Adrenal gland (tissue), 5 donors: ENCODE measurements at regions not wholly inside any gene's neighbourhood (a gene's known extent, or its start where the extent isn't known, plus 50 kb on each side); places are given as distances from the start of the nearest gene placed in this dataset.

ENCODE experiments used
- POLR2A ChIP-seq, 2 donors: fragments of 450-650 bp; IDR thresholded peaks; one replicate each; pipeline ENCODE4 v1.6.1; 2017; ENCODE audit warnings: antibody characterized with exemption in 2 of 2, mild to moderate bottlenecking in 2 of 2, moderate library complexity in 1 of 2
- TF ChIP-seq, protein P1 (sequence below), 6 experiments: fragments of 450-650 bp in 4 of 6; fragments of 200-600 bp in 2 of 6; sonication (generic) in 1 of 6; IDR thresholded peaks; 1 replicate in 5 of 6; 2 replicates in 1 of 6; pipeline versions ENCODE4 v1.5.1 to v1.8.0; 2016 to 2021; ENCODE audit warnings: antibody characterized with exemption in 6 of 6, mild to moderate bottlenecking in 2 of 6, moderate library complexity in 1 of 6
- donor health status: DM: no; HTN: no; CAD: no.

DNA sequence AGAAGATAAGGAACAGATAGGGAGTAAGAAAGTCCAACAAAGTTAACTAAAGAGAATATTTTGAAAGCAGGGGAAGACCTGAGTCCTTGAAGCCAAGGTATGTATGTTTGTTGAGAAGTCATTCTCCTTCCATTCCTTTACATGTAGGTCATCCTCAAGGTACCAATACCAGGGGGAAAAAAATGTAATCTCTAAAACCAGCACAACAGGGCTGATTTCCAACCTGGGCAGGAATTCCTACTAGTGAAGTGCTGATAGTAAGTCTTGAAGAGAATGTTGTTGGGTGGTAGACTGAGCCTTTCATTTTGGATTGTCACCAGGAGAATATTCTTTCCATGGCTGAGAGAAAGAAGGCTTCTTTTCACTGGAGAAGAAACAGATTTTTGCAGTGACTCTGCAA is 117.1 kb upstream of the ZNF462 start:
- TF ChIP-seq, protein P1, sequence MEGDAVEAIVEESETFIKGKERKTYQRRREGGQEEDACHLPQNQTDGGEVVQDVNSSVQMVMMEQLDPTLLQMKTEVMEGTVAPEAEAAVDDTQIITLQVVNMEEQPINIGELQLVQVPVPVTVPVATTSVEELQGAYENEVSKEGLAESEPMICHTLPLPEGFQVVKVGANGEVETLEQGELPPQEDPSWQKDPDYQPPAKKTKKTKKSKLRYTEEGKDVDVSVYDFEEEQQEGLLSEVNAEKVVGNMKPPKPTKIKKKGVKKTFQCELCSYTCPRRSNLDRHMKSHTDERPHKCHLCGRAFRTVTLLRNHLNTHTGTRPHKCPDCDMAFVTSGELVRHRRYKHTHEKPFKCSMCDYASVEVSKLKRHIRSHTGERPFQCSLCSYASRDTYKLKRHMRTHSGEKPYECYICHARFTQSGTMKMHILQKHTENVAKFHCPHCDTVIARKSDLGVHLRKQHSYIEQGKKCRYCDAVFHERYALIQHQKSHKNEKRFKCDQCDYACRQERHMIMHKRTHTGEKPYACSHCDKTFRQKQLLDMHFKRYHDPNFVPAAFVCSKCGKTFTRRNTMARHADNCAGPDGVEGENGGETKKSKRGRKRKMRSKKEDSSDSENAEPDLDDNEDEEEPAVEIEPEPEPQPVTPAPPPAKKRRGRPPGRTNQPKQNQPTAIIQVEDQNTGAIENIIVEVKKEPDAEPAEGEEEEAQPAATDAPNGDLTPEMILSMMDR (IDR thresholded peaks at IDR 0.05): no peak
- TF ChIP-seq POLR2A (IDR thresholded peaks at IDR 0.05): no peak
